OCI-LY3 (cell line): ENCODE measurements at regions not wholly inside any gene's neighbourhood (a gene's known extent, or its start where the extent isn't known, plus 50 kb on each side); places are given as distances from the start of the nearest gene placed in this dataset.

Experiments used
- EZH2phosphoT487 ChIP-seq: fragments of 200-600 bp; shearing (Covaris generic); IDR thresholded peaks from 2 replicates; pipeline ENCODE4 v1.6.1; 2018; ENCODE audit warnings: antibody characterized with exemption, mixed run types, low read depth
- TF ChIP-seq, protein P1 (sequence below): fragments of 200-600, 300-600 bp; sonication (generic); IDR thresholded peaks from 2 replicates; pipeline ENCODE4 v1.5.1; 2014; ENCODE audit warnings: antibody characterized with exemption, low read length, low read depth

DNA sequence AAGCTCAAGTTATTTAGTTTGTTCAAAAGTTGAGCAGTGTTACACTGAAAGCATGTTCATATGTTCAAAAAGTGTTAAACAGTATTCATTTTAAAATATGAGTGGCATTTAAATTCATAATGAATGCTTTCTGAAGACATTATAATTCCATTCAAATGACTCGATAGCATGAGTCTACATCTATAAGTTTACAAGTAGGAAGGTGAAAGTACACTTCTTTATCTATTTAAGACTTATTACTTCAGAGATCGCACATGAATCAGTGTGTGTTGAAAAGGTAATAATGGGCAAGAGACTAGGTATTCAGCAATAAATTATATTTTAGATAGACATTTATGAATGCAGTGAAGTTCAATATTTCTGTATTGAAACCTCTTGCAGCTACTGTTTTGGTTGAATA, 456.1 kb downstream of the GRXCR1 start:
- TF ChIP-seq, protein P1, sequence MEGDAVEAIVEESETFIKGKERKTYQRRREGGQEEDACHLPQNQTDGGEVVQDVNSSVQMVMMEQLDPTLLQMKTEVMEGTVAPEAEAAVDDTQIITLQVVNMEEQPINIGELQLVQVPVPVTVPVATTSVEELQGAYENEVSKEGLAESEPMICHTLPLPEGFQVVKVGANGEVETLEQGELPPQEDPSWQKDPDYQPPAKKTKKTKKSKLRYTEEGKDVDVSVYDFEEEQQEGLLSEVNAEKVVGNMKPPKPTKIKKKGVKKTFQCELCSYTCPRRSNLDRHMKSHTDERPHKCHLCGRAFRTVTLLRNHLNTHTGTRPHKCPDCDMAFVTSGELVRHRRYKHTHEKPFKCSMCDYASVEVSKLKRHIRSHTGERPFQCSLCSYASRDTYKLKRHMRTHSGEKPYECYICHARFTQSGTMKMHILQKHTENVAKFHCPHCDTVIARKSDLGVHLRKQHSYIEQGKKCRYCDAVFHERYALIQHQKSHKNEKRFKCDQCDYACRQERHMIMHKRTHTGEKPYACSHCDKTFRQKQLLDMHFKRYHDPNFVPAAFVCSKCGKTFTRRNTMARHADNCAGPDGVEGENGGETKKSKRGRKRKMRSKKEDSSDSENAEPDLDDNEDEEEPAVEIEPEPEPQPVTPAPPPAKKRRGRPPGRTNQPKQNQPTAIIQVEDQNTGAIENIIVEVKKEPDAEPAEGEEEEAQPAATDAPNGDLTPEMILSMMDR, result no peak
- no peak for TF ChIP-seq EZH2phosphoT487
